ACHN (cell line): ENCODE measurements at regions not wholly inside any gene's neighbourhood (a gene's known extent, or its start where the extent isn't known, plus 50 kb on each side); places are given as distances from the start of the nearest gene placed in this dataset.

Source experiments
- DNase-seq: peaks from one replicate; pipeline ENCODE4 v3.0.0-alpha.2; 2015
- in situ Hi-C: cut with HindIII; loops from 2 replicates; pipeline ENCODE4 v1.10.0; 2017; ENCODE audit warnings: low sequenced_read_pairs, low pct_ligation_motif_present, low pct_unique_long_range_greater_than_20kb

DNA sequence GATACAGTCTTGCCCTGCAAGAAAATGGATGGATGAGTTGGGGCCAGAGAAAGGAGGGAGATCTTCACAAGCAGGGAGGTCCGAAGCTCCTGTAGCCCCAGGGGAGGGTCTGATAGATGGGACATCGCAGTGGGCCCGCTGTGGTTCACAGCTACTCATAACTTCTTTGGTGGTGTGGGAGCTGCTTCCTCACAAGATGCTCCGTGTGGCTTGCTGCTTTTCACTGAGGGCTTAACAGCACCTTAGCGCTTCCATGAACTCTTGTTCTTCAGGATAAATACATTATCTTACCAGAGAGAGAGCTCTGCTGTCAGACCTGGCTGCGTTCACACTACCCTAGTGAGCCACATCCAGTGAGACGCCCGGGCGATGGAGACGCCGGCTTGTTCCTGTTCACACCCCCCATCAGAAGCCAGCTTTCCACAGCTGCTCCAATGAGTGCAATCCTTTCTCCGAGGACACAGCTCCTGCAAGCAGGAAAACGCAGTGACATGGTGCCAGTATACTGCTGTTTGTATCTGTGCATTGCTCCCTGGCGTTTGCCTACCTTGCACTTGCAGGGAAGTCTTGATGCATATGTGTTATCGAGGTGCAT is 599.8 kb downstream of the AJAP1 start:
- in situ Hi-C loops: no loop called here
- DNase-seq: no peak

DNA sequence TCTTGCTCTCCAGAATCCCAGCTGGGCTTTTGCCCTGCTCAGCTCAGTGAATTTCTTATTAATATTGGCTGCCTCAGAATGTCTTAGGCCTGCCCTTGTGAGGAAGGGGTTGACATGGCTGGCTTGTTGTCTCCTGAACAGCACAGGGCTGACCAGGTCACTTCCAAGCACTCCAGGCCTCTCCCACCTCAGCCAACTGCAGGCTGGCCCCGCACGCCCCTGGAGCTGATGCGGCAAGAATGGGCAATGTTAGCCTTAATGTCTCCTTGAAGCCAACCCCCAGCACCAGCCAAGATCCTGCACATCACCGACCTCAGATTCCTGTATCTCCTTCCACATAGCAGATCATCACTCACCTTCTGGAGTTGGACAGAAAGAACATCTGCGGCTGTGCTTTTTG is 598.6 kb downstream of the AJAP1 start:
- in situ Hi-C loops: no loop called here

DNA sequence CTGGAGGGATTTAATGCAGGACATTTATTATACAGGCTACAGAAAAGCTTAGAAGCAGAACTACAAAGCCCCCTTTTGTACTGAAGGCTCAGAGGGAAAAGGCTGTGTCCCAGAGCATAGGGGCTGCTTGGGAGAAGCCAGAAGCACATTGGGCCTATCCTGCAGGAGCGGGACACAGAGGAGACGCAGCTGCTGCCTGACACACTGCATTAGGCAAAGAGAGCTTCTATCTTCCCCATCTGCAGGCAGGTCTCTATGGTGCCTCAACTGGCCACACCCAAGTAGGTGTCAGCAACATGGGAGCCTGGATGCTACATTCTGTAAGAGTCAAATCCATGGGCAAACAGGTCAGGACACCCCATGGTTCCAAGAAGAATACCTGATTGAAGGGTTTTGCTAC is 595.9 kb downstream of the AJAP1 start:
- no peak for DNase-seq
- in situ Hi-C loops: no loop called here

More for the DNA sequence above, 598.6 kb downstream of the AJAP1 start:
- no peak for DNase-seq

DNA sequence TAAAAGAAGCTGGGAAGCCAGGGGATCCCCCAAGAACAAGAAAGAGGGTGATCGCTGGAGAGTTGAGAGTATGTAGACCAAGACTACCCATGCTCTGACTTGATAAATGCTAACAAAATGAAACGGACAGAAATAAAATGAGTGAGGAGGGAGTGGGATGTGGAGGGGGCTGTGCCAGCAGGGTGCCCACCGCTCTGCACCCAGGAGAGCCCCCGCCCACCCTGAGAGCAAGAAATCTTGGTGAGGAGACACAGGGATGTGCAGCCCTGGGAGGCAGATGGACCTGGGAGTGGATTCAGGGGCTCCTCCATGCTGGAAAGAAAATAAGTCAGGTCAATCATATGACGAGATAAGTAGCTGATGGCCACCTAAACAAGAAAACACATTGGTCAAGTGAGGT is 590.9 kb downstream of the AJAP1 start:
- no peak for DNase-seq
- in situ Hi-C loops: no loop called here

DNA sequence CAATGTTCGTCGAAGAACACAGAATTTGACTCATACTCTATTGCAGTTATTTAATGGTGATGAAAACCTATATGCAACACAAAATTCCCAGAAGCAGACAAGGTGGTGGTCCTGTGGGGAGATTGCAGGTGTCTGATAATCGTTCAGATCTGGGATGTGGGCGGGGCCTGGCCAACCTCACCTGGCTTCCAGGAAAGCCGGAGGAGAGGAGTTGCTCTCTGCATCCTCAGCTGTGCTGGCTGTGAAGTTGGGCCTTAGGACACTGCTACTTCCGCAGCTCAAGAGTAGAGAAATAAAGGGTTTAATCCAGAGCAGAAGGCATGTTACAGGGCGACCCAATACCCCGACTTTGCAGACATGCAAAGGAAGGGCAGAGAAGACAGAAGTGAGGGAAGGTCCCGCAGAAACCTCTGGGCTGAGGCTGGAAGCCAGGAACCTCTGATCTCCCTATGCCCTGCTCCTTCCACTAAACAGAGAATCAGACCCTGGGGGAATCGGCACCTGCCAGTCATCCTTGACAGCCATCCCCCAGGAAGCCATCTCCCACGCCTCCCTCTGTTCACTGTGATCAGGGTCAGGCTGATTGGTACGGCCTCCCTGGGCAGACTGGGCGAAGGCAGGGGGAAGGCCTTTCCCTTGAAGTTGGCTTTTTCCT is 590.3 kb downstream of the AJAP1 start:
- in situ Hi-C loops: no loop called here
- no peak for DNase-seq

DNA sequence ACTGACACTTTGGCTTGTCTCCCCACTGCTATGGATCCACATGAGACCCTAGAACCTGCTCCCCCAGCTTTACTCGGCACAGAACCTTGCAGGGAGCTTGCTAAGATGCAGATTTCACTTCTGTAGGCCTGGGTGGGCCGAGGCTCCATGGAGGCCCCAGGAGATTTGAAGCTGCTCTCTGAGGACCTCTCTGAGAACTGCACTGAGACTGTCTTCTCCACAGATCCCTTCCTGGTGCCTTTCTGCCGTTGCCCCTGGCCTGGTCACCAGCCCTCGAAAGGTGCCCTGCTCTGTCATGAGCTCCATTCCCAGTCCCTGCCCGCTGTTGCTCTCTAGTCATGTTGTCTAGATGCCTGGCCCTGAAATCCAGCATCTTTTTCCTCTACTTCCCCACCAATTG is 588.4 kb downstream of the AJAP1 start:
- no peak for DNase-seq
- in situ Hi-C loops: no loop called here

DNA sequence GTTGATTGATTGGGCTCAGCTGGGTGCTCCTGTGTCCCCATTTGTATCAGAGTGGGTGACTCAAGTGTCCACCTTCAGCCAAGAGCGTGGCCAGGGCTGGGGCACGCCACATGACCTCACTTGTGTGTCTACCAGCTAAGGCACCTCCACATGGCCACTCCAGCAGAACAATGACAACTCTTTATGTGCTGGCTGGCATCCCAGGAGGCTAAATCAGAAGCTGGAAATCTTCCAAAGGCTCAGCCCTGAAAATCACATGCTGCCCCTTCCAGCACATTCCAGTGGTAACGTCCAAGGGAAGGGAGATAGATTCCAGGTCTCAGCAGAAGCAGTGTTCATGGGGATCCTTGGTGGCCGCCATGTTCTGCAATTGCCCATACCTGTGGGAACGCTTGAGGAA is 585.5 kb downstream of the AJAP1 start:
- in situ Hi-C loops: no loop called here
- no peak for DNase-seq

DNA sequence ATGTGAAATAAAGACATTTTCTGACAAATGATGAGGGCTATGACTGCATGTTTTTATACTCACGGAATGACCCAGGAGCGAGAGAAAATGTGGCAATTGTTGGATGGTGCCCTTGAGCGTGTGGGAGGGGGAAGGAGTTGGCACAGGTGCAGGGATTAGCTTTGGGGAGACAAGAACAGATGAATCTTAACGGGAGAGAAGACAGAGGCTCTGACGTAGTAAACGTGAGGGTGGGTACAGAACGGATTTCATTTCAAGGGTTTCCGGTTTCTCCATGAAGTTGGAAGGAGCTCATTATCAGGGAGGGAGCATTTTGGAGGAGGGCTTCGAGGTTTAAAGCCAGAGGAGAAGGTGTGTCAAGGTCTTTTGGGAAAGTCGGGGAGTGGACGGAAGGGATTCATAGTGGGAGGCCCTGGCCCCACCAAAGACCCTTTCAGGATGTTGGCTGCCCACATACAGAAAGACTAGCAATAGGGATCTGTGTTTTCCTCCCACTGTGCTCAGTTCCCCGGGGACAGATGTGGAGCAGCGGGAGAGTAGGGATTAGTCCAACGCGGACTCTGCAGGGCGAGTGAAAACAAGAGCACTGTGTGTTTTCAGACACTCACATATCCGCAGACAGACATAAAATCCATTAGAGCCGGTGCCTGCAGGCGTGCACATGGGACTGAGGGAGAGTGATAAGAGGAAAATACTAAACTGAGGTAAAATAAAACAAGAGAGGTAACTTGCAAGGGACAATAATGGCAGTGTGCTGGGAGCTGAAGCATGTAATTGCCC is 584.1 kb downstream of the AJAP1 start:
- no peak for DNase-seq
- in situ Hi-C loops: no loop called here

DNA sequence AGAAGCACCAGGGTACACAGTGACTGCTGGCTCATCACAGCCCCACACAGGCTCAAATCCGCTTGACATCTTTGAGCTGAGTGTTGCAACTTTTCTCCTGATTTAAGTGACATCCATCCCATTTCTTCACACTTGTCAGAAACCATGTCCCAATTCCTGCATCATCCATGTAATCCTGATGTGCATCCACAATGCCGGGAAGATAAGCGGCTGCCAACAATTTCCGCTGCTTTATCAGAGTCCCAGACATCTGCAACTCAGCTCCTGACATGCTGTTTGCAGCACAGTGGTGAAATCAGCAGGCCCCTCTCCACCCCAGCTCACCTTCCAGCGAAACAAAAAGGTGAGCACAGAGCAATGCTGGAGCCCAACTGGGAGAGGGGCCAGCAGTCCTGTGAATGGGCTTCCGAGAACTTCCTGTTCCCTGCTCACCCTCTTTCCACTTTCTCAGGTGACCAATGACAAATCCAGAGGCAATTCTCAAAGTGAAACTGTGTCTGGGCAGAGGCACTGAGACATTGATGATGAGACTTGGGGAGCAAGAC is 581.0 kb downstream of the AJAP1 start:
- no peak for DNase-seq
- in situ Hi-C loops: no loop called here

DNA sequence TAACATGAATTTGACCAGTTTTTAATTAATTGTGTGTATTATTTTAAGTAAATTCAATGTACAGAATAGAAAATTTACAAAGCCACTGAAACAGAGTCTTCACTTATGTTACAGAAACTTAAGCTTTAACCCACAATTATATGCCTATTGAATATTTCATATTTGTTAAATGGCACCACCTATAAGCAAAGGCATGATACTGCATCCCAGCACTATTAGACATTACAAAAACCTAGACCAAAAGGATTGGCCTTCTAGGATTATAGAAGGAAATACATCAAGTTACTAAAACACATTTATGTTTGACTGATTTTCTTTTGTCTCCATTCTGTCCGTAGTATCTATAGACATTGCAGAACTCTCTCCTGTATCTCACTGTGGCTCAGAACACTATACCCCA is 578.1 kb downstream of the AJAP1 start:
- no peak for DNase-seq

DNA sequence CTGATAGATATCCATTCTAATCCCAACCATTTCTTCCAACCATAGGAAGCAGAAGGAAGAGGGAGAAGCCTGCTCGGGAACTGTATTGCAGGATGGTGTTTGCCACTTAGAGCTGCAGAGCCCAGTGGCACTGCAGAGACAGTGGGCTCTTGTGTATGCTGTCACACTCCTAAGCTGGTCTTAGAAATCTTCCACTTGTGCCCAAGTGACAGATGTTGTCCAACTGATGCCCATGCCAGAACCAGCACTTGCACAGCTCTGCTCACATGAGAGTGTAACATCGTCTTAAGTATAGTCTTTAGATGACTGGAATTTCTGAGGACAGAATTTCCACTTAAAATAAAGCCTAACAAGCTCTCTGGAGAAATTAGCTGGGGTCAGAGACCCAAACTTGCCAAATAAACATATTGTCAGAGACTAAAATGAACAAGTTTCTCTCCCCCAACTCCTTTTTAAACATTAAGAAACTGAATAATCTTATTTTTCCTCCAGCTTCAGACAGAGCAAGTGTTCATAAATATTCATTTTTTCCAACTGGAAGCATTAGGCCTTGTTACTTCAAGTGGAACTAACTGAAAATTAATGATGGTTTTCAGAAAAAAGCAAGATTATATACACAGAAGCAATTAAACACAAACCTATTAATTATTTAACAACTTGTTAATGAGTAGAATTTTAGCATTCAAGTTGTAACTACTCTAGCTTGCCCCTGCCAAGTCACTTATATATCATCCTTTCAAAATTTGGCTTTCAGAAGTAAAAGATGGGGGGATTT is 577.3 kb downstream of the AJAP1 start:
- in situ Hi-C loops: no loop called here
- no peak for DNase-seq

More for the DNA sequence above, 578.1 kb downstream of the AJAP1 start:
- in situ Hi-C loops: no loop called here

DNA sequence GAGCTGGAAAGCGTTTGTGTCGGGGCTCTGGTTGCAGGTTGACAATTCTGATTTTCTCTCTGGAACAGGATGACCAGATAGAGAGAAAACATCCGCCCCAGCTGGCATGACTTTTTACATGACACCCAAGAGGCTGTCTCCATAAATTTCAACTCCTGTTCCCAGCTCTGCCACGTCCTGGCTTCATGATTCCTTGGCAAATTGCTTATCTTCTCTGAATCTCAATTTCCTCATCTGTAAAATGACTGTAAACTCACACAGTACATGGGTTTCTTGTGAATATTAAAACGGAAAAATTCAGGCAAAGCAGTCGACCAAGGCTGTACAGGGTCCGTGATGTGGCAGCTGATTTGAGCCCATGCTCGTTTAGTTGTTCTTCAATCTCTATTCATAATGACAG is 572.7 kb downstream of the AJAP1 start:
- no peak for DNase-seq
- in situ Hi-C loops: no loop called here

DNA sequence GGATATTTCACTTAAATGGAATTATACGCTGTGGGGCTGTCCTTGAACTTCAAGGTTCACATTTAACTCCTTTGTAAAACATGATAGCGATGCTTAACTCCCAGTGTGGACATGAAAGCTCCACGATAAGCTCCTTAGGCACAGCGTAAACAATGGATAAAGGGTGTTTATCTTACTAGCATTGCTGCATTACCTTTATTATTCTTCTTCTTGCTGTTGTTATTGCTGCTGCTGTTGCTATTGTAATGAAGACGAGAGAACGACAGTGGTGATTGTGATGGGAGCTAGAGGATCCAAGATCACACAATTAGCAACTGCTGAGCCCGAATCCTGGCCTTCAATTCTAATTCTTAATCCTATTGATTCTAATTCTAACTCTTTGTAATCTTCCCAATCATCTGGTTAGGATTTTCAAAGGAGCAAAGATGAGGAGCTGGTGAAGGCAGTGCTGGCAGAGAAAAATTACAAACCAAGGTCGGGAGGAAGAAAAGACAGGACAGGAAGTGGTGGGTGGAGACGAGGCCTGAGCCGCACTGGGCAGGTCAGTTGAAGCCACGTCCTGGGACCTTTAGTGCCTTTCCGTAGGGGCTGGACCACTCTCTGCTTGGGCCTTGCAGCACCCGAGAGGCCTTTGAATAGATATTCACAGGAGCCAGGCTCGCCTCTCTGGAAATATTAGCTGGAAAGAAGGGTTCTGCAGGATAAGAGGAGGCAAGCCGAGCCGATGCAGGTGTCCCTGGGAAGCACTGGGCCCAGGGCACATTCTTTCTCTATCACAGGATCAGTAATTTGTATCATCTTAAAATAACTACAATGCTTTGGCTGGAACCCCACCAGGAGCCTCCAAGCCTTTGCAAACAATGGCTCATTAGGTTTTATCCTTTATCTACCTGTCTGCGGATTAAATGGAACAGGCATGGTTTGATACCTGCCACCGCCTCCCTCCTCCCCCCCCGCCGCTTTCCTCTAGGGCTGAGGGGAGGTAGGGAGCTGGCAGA is 571.6 kb downstream of the AJAP1 start:
- in situ Hi-C loops: no loop called here
- DNase-seq: no peak

DNA sequence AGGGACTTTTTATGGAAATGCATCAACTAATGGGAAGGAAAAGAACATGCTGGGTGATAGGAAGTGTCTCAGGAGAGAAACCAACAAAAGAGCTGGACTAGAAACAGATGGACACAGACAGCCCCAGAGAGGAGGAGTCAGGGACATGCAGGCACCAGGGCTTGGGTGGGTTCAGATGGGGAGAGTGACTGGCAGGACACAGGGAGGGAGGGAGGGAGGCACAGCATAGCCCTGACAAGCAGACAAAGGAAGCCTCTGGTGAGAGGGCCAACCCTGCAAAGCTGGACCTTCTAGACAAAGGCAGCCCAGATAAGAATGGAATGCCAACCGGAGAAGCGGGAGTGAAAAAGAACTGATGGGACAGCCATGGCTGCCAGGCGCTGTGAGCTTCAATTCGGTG is 568.8 kb downstream of the AJAP1 start:
- in situ Hi-C loops: no loop called here
- DNase-seq: no peak

DNA sequence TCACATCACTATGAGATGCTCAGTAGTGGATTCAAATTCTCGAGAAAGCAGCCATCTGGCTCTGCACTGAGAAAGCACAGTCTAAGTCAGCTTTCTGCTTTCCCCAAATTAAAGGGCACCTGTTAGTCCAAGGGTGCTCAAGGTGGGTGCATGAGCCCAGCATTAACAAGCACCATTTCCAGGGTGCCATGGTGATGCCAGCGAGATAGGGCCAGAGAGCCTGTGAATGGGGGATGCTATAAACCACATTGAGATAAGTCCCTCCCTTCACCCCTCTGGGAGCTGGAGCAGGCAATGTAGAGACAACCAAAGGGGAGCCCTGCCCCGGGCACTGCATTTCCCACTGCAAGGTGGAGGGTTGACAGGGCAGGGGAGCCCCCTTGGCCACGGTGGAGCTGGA is 568.2 kb downstream of the AJAP1 start:
- in situ Hi-C loops: no loop called here
- no peak for DNase-seq

DNA sequence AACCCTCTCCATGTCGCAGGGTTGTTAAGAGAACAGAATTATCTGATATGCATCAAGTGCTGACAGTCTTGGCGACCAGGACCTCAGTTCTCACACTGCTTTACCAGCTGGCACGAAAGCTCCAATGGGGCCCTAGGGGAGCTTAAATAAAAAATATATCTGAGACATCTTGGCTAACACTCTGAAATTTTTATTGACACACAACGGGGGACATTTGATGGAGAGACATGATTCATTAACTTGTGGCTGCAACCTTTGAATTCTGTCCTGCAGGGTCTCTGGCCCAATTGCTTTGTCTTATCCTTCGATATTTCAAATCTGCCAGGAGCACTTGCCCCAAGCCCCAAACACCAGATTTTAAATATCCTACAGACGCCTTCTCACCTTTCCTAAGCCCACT is 567.0 kb downstream of the AJAP1 start:
- in situ Hi-C loops: no loop called here
- no peak for DNase-seq

DNA sequence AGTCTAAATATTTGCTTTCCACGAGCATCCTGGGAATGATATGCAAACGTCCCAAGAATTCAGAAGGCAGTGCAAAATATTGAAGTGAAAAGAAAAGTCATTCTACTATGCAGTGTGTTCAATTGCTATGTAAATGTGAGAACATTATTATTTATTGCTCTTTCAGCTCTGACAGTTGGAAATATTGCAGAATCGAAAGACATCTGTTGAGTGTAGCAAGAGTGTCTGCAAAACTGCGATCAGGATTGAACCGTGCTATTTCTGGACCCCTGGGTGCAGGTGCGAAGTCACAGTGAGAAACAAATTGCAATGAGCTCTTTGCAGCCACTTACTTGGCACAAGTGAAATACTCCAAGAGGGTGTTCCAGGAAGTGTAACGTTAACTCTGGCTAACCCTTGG is 566.4 kb downstream of the AJAP1 start:
- in situ Hi-C loops: no loop called here
- DNase-seq: no peak

DNA sequence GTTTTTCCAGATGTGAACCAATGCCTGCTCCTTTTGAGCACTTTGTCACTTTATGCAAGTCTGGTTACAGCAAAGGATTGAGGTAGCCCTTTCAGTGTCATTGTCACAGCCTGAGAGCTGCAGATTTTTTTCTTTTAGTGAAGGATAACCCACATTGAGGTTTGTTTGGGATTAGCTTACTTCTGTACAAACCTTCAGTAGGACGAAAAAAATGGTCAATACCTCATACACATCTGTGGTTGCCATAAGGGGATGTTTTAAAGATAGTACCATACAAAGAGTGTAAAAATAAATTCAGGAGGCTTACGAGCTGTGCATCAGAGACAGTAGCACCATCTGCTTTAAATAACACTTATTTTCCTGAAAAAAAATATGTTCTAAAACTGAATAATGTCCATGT is 566.0 kb downstream of the AJAP1 start:
- DNase-seq: no peak
- in situ Hi-C loops: no loop called here
